HG03378 (cell line): ENCODE measurements at regions not wholly inside any gene's neighbourhood (a gene's known extent, or its start where the extent isn't known, plus 50 kb on each side); places are given as distances from the start of the nearest gene placed in this dataset.

Source experiments
- ATAC-seq: cut with Tn5 transposase; IDR thresholded peaks from one replicate; pipeline ENCODE4 v1.9.1; 2021; ENCODE audit warnings: mild to moderate bottlenecking, moderate library complexity; ENCODE audit not compliant: unreplicated experiment

GRCh38 chr2:236861944-236862343 lies 223.7 kb upstream of the COPS8 start:
- ATAC-seq: no peak

- no peak for ATAC-seq
Observed at GRCh38 chr2:236862526-236862925, 223.2 kb upstream of the COPS8 start.

GRCh38 chr2:236862961-236863728 lies 222.5 kb upstream of the COPS8 start:
- ATAC-seq: peak; percentile 86

GRCh38 chr2:236863729-236864126 lies 222.0 kb upstream of the COPS8 start:
- ATAC-seq: no peak

GRCh38 chr2:236865052-236865451 lies 220.6 kb upstream of the COPS8 start:
- no peak for ATAC-seq

GRCh38 chr2:236866542-236867340 lies 218.9 kb upstream of the COPS8 start:
- ATAC-seq: no peak

- no peak for ATAC-seq
Observed at GRCh38 chr2:236867441-236868260, 218.0 kb upstream of the COPS8 start.

- ATAC-seq: no peak
Observed at GRCh38 chr2:236870370-236870769, 215.3 kb upstream of the COPS8 start.

GRCh38 chr2:236871500-236872001 lies 214.1 kb upstream of the COPS8 start:
- no peak for ATAC-seq

- ATAC-seq: no peak
Observed at GRCh38 chr2:236872015-236872414, 213.7 kb upstream of the COPS8 start.

- ATAC-seq: no peak
Observed at GRCh38 chr2:236872981-236873380, 212.7 kb upstream of the COPS8 start.

- ATAC-seq: no peak
Observed at GRCh38 chr2:236873636-236874035, 212.1 kb upstream of the COPS8 start.

- no peak for ATAC-seq
Observed at GRCh38 chr2:236874866-236875481, 210.7 kb upstream of the COPS8 start.

- no peak for ATAC-seq
Observed at GRCh38 chr2:236875906-236876505, 209.7 kb upstream of the COPS8 start.

- no peak for ATAC-seq
Observed at GRCh38 chr2:236876642-236877041, 209.0 kb upstream of the COPS8 start.

GRCh38 chr2:236877972-236878371 lies 207.7 kb upstream of the COPS8 start:
- ATAC-seq: no peak

- ATAC-seq: no peak
Observed at GRCh38 chr2:236879416-236879963, 206.2 kb upstream of the COPS8 start.

GRCh38 chr2:236882074-236882473 lies 203.6 kb upstream of the COPS8 start:
- ATAC-seq: no peak

GRCh38 chr2:236882930-236883329 lies 202.8 kb upstream of the COPS8 start:
- ATAC-seq: no peak

GRCh38 chr2:236883819-236884218 lies 201.9 kb upstream of the COPS8 start:
- no peak for ATAC-seq
